Fibroblast of skin of right quadriceps (primary cell): ENCODE measurements at regions not wholly inside any gene's neighbourhood (a gene's known extent, or its start where the extent isn't known, plus 50 kb on each side); places are given as distances from the start of the nearest gene placed in this dataset.
"Not testable (repeated sequence)": the region's sequence is repeated elsewhere in the genome, so short reads cannot be mapped to it uniquely, and the experiment has no call there.

Experiments used
- DNase-seq: peaks from one replicate; pipeline ENCODE4 v3.0.0-alpha.2; 2013

- DNase-seq, result no peak
Measured at GRCh38 chr2:142463047-142463446, 332.2 kb upstream of the LRP1B start.

DNA sequence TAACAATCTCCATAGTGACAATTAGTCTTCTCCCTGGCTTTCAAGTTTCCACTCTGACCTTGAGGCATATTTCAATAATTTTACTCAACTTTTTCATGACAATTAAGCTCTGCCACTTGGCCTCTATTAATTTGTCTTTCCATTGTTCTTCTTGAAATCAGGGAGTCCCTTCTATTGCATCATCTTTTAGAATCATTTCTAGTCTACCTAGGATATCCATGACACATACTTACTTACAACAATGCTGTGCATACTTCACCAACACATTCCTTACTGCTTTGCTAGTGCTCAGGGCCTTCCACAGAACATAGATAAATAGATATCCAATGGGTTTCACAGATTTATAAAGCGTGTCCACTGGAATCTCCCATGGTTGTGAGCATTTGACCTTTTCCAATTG lies 331.5 kb upstream of the LRP1B start:
- no peak for DNase-seq

DNA sequence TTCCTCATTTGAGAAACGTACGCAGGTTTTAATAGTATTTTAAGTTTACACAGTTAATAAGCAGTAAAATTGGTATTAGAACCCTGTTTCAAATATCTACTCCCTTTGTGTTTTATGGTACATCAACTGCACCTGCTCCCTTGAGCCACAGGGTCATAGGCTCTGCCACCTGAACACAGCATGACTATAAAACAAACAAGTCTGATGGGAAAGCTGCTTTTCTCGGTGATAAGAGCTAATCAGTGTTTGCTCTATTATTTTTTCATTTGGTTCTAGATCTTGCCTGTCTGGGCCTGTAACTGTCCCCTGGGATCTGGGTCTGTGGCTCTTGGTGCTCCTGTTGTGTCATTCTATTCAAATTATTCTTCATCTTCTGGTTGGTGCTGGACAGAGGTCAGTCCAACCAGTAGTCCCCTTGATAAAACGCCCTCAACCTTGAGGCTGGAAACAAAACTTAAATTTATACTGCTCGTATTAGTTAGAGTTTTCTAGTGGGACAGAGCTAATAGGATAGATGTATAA lies 314.8 kb upstream of the LRP1B start:
- no peak for DNase-seq

- no peak for DNase-seq
Measured at GRCh38 chr2:142445023-142445422, 314.2 kb upstream of the LRP1B start.

- no peak for DNase-seq
Measured at GRCh38 chr2:142435847-142436246, 305.0 kb upstream of the LRP1B start.

GRCh38 chr2:142426064-142426463 lies 295.2 kb upstream of the LRP1B start:
- no peak for DNase-seq

- DNase-seq, result no peak
Measured at GRCh38 chr2:142425551-142425950, 294.7 kb upstream of the LRP1B start.

DNA sequence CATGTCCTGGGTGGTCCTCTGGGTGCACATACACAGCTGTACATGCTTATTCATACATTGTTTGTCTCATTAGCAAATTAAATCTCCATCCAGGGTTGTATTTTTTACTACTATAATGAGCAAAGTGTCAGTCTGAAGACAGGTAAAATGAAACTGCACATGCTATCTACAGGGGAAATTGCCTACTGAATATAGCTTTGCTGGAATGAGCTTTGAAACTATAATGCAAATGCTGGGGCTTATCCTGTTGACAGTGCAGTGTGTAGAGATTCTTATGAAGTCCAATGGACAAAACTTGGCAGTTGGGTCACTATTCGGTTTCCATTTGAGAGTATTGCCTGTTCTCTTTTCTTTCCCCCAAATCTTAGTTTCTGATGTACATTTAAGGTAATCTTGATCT lies 292.8 kb upstream of the LRP1B start:
- DNase-seq, result no peak

DNA sequence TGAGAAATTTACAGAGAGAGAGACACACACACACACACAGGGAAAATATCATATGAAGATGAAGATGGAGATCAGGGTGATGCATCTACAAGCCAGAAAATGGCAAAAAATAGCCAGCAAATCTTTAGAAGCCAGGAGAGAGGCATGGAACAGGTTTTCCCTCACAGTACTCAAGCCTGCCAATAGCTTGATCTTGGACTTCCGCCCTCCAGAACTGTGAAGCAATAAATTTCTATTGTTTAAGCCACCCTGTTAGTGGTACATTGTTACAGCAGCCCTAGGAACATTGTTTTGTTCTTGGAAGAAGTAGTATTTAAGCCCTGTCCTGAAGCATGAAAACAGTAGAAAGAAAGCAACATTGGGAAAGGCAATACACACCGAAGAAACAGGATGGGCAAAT lies 292.0 kb upstream of the LRP1B start:
- DNase-seq, result no peak

DNA sequence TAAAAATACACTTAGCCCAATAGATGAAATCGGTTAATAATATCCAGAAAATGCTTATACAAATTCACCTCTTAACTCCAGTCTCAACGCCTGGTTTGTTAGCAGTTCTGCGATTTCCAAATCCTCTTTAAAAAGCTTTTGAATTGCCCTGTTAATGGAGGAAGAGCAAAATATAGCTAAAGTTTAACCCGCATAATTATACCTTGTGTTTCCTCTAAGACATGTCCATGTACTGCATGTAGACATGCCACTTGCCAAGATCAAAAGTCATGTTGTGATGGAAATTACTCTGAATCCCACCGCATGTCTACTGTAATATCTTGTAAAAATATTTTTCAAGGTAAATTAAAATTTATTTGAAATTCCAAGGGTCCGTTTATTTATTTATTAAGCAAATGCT lies 291.2 kb upstream of the LRP1B start:
- DNase-seq, result no peak

- not testable (repeated sequence) for DNase-seq
Measured at GRCh38 chr2:142418699-142419098, 287.9 kb upstream of the LRP1B start.

DNA sequence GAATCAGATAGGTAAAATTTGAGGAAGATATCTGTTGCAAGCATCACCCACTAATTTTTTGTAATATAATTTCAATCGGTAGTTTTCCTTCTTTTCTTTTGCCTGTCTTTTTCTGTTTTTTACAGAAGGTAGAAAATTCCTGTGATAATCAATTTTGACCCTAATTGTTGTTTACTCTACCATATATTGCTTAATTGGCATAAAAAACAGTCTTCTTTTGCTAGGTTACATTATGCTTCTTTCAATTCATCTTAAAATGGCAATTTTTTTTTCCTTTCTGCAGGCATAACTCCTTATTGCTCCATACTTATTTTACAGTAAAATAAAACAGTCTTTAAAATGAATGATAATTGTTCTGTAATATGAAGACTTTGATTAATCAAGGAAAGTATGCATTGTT lies 286.2 kb upstream of the LRP1B start:
- DNase-seq, result no peak

GRCh38 chr2:142415461-142415860 lies 284.6 kb upstream of the LRP1B start:
- no peak for DNase-seq

GRCh38 chr2:142398212-142398611 lies 267.4 kb upstream of the LRP1B start:
- DNase-seq, result no peak

DNA sequence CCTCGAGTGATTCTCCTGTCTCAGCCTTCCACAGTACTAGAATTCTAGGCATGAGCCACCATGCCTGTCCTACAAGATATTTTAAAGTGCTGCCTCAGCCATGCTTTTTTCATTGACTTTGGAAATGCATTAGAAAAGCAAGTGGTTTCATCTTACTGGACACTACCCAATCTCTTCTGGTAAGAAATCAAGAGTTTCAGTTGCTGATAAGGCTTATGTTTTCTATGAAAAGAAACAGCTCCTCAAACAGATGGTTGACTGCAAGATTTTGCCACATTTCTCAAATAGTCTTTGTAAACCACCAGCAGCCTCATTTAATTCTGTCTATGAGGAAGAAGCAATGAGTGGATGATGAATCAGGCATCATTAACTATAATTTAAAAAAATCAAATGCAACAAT lies 264.5 kb upstream of the LRP1B start:
- DNase-seq, result no peak

DNA sequence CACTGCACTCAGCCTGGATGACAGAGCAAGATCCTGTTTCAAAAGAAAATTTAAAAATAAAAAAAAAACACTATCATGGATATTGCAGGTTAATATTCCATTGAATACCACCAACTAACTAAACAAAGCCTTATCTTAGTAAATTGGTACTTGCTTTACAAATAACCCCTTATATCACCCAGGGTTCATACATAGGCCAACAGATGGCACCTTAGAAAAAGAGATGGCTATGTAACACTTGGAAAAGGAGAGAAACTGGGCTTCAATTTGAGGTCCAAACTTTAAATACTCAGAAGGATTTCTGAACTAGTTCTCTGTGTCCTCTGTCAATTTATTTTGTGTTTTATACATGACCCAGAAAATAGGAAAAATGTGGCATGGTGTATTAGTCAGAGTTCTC lies 249.6 kb upstream of the LRP1B start:
- DNase-seq, result no peak

DNA sequence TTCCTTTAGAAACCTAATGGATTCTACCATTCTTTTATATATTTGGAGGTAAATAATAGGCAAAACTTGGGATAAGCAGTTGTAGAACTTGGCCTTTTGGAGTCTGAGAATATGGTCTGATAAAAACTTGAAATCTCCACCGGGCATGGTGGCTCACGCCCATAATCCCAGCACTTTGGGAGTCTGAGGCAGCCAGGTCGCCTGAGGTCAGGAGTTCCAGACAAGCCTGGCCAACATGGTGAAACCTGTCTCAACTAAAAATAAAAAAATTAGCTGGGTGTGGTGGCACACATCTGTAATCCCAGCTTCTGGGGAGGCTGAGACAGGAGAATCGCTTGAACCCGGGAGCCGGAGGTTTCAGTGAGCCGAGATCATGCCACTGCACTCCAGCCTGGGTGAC lies 231.3 kb upstream of the LRP1B start:
- not testable (repeated sequence) for DNase-seq

- DNase-seq, result no peak
Measured at GRCh38 chr2:142347751-142348150, 216.9 kb upstream of the LRP1B start.

DNA sequence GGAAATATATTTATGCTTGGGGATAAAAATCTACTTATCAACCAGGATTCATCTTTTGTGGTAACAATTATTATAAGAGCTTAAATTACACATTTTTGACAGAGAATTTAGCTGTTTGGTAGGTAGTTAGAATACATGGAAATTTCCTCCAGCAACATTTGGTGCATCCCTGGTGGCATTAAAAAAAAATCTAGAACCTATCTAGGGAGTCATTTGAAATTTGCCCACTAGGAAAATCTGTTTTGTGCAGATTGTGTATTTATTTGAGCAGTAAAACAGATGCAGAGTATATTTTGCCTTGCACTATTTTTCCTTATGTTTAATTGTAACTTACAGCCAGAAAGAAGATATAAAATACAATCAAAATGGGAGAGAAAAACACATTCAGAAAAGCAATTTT lies 208.4 kb upstream of the LRP1B start:
- no peak for DNase-seq

DNA sequence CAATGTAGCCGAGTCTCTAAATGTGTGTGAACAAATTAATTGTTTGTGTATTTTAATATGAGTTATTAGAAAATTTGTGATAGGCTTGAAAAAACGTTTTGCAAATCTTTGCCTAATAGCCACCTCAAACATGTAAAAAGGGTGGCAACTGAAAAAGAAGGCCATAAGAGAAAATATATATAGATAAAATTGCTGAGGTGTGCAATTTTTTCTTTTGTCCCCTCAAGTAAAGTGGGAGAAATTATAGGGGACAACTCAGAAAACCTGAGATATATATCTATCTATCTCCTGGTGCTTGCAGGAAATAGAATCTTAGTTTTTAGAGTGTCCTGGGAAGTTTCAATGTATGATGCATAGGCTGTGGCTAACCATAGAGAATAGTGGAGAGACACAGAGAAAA lies 201.4 kb upstream of the LRP1B start:
- no peak for DNase-seq

DNA sequence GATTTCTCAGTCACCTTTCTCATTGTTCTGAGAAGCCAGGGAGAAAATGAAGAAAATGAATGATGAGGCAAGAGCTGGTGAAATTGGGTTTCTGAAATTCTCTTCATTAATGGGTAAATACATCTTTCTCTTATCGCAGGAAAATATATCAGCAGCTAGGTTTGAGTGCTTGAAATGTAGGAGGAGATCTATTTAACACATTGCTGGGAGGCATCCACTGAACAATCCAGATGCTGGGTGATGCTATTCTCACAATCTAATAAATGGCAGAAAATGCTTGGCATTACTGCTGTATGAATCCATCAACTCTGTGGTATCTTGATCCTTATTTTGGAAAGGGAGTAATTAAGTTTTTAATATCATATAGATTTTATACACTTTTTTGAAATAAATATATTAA lies 199.6 kb upstream of the LRP1B start:
- no peak for DNase-seq

- DNase-seq, result no peak
Measured at GRCh38 chr2:142325870-142326269, 195.1 kb upstream of the LRP1B start.

DNA sequence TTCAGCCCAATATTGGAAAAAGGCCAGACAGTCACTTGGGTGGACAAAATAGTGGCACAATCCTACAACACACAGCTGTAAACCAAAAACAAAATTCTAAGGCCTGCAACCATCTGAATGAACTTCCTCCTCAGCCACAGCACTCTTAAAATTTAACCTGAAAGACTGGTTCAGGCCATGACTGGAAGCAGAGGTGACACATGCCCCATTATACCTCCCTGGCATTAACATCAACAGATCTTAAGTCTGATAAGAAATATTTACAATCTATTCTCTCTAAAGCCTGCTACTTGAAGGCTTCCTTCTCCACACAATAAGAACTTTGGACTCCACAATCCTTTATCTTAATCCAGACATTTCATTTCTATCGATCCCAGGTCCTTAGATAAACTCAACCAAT lies 192.4 kb upstream of the LRP1B start:
- no peak for DNase-seq

DNA sequence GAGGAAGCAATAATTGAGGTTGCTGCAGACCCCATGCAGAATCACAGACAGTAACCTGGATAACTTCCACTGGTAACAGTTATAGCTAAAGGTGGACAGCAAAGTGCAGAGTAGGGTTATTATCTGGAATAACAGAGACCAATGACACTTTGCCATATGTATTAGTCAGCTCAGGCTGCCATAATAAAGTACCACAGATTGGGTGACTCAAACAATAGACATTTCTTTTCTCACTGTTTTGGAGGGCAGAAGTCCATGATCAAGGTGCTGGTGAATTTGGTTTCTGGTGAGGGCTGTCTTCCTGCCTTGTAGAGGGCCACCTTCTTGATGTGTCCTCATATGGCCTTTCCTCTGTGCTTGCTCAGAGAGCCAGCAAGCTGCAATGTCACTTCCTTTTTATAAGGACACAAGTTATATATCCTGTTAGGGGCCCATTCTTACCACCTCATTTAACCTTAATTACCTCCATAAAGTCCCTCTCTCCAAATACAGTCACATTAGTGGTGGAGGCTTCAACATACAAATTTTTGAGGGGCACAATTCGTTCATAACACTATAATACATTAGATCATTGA lies 191.0 kb upstream of the LRP1B start:
- no peak for DNase-seq

- DNase-seq, result no peak
Measured at GRCh38 chr2:142320067-142320466, 189.3 kb upstream of the LRP1B start.

GRCh38 chr2:142316049-142316448 lies 185.2 kb upstream of the LRP1B start:
- no peak for DNase-seq
